Amniotic epithelial cell (primary cell): ENCODE measurements at regions not wholly inside any gene's neighbourhood (a gene's known extent, or its start where the extent isn't known, plus 50 kb on each side); places are given as distances from the start of the nearest gene placed in this dataset.

Experiments used
- DNase-seq: peaks from one replicate; pipeline ENCODE4 v3.0.0-alpha.2; 2010; ENCODE audit warnings: low read depth

GRCh38 chr3:160622263-160623045 lies 54.5 kb upstream of the ARL14 start:
- peak; percentile 76 for DNase-seq

GRCh38 chr3:160618878-160619277 lies 53.5 kb upstream of the KPNA4 start:
- DNase-seq = no peak

- no peak for DNase-seq
Observed at GRCh38 chr3:160618363-160618762, 53.0 kb upstream of the KPNA4 start.

- DNase-seq = no peak
Observed at GRCh38 chr3:160617636-160618035, 52.3 kb upstream of the KPNA4 start.

GRCh38 chr3:160616716-160617115 lies 51.3 kb upstream of the KPNA4 start:
- DNase-seq = peak; percentile 36

- DNase-seq = no peak
Observed at GRCh38 chr3:160616311-160616710, 50.9 kb upstream of the KPNA4 start.
